Activated B cell treated with CpG ODN at 0.5 μM for 24 hours (primary cell): ENCODE measurements at regions not wholly inside any gene's neighbourhood (a gene's known extent, or its start where the extent isn't known, plus 50 kb on each side); places are given as distances from the start of the nearest gene placed in this dataset.

Experiments
- ATAC-seq: fragments of 200-7000 bp; cut with Tn5 transposase; one replicate; pipeline ENCODE4 v1.10.0; 2021; ENCODE audit warnings: low read depth, mild to moderate bottlenecking, moderate library complexity
- CTCF ChIA-PET: fragments of 350-600 bp; sonication (Branson Sonifier 250); formaldehyde crosslinking; loops from one replicate; lab custom pipeline; 2021; ENCODE audit warnings: antibody characterized with exemption; lab: Charles Lee
- POLR2A ChIA-PET: fragments of 350-600 bp; sonication (Branson Sonifier 250); formaldehyde crosslinking; loops from one replicate; lab custom pipeline; 2021; ENCODE audit warnings: antibody characterized with exemption; lab: Charles Lee
- DNase-seq: peaks from one replicate; pipeline ENCODE4 v3.0.0; 2022
- H3K27ac Mint-ChIP-seq: one replicate; pipeline ENCODE4 v1.8.0; 2020; ENCODE audit warnings: mixed read lengths
- H3K27me3 Mint-ChIP-seq: one replicate; pipeline ENCODE4 v1.8.0; 2021; ENCODE audit warnings: mixed read lengths
- H3K36me3 Mint-ChIP-seq: one replicate; pipeline ENCODE4 v1.8.0; 2021; ENCODE audit warnings: low read depth, mixed read lengths
- H3K4me1 Mint-ChIP-seq: one replicate; pipeline ENCODE4 v1.8.0; 2021; ENCODE audit warnings: mixed read lengths
- H3K4me3 Mint-ChIP-seq: one replicate; pipeline ENCODE4 v1.8.0; 2020; ENCODE audit warnings: mild to moderate bottlenecking, mixed read lengths
- H3K9me3 Mint-ChIP-seq: one replicate; pipeline ENCODE4 v1.8.0; 2020; ENCODE audit warnings: mixed read lengths
- intact Hi-C: fragments of 100-400 bp; cut with micrococcal nuclease; formaldehyde crosslinking; loops from one replicate; pipeline ENCODE4 v1.15.1; 2024
- TF ChIP-seq, protein P1 (sequence below): fragments of 200-600 bp; IDR thresholded peaks from one replicate; pipeline ENCODE4 v1.8.0; 2022; ENCODE audit warnings: antibody characterized with exemption, mild to moderate bottlenecking

DNA sequence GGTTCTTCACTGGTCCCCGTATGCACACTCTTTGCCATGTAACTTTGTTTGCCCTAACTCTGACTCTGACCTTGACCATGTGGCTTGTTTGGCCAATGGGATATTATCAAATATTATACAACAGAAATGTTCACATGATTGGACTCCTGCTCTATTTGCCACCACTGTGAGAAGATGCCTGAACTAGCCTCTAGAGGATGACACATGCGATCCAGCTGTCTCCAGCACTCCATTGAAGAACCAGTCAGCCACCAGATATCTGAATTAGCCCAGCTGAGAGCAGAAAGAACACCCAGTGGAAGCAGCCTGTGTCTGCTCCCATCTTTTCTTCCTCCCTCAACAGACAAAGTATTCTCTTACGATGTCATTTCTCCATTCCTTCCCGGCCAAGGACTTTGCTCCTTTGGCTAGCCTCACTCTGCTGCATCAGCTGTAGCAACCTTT is 412.1 kb downstream of the IRS1 start:
- H3K4me3 Mint-ChIP-seq: no peak overlapping the region
- ATAC-seq (no peak), DNase-seq (no peak)
- intact Hi-C loops: no loop called here
- no peaks in the 10 kb centered on the region for H3K9me3 Mint-ChIP-seq
- ChIA-PET CTCF (no interaction called here), POLR2A (no interaction called here)
- TF ChIP-seq, protein P1, sequence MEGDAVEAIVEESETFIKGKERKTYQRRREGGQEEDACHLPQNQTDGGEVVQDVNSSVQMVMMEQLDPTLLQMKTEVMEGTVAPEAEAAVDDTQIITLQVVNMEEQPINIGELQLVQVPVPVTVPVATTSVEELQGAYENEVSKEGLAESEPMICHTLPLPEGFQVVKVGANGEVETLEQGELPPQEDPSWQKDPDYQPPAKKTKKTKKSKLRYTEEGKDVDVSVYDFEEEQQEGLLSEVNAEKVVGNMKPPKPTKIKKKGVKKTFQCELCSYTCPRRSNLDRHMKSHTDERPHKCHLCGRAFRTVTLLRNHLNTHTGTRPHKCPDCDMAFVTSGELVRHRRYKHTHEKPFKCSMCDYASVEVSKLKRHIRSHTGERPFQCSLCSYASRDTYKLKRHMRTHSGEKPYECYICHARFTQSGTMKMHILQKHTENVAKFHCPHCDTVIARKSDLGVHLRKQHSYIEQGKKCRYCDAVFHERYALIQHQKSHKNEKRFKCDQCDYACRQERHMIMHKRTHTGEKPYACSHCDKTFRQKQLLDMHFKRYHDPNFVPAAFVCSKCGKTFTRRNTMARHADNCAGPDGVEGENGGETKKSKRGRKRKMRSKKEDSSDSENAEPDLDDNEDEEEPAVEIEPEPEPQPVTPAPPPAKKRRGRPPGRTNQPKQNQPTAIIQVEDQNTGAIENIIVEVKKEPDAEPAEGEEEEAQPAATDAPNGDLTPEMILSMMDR: no peak
- peaks cover 3% of the 10 kb centered on the region for H3K27me3 Mint-ChIP-seq
- H3K36me3 Mint-ChIP-seq: no peaks in the 10 kb centered on the region
- no peaks in the 10 kb centered on the region for H3K4me1 Mint-ChIP-seq
- no peak overlapping the region for H3K27ac Mint-ChIP-seq

DNA sequence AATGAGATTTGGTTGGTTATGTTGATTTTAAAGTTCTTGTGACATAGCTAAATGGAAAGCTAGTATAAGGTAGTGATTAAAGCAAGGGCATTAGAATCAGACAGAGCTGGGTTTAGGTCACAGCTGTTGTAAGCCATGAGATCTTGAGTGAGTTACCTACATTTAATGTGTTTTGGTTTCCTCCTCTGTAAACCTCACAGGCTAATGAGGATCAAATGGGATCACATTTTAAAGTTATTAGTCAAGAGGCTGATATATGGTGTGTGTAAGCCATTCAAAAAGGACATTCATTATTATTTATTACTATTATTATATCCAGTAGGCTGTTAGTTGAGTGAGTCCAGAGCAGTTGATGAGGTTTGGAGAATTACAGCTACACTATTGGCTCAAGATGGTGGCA is 416.2 kb downstream of the IRS1 start:
- H3K27me3 Mint-ChIP-seq: peaks cover 3% of the 10 kb centered on the region
- POLR2A ChIA-PET: no interaction called here
- TF ChIP-seq, protein P1: no peak
- H3K36me3 Mint-ChIP-seq: no peaks in the 10 kb centered on the region
- DNase-seq (no peak), ATAC-seq (no peak)
- intact Hi-C loops: no loop called here
- CTCF ChIA-PET: no interaction called here
- no peak overlapping the region for H3K27ac Mint-ChIP-seq
- H3K9me3 Mint-ChIP-seq: no peaks in the 10 kb centered on the region
- H3K4me3 Mint-ChIP-seq: no peak overlapping the region
- H3K4me1 Mint-ChIP-seq: no peaks in the 10 kb centered on the region

DNA sequence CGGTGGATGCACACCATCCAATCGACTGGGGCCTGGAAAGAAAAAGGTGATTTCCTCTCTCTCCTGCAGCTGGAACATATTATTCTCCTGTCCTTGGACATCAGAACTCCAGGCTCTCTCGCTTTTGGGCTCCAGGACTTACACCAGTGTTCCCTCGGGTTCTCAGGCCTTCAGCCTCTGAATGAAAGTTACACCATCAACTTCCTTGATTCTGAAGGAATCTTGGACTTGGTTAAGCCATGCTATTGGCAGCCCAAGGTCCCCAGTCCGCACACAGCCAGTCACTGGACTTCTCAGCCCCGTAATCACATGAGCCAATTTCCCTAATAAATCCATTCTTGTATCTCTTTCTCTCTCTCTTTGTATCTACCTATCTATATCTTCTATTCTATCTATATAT is 418.9 kb downstream of the IRS1 start:
- TF ChIP-seq, protein P1: no peak
- POLR2A ChIA-PET: no interaction called here
- Mint-ChIP-seq H3K36me3 (no peaks in the 10 kb centered on the region), H3K27me3 (peaks cover 3% of the 10 kb centered on the region), H3K9me3 (no peaks in the 10 kb centered on the region), H3K4me1 (no peaks in the 10 kb centered on the region), H3K4me3 (no peak overlapping the region), H3K27ac (no peak overlapping the region)
- ATAC-seq (no peak), DNase-seq (no peak)
- CTCF ChIA-PET: no interaction called here
- intact Hi-C loops: no loop called here

DNA sequence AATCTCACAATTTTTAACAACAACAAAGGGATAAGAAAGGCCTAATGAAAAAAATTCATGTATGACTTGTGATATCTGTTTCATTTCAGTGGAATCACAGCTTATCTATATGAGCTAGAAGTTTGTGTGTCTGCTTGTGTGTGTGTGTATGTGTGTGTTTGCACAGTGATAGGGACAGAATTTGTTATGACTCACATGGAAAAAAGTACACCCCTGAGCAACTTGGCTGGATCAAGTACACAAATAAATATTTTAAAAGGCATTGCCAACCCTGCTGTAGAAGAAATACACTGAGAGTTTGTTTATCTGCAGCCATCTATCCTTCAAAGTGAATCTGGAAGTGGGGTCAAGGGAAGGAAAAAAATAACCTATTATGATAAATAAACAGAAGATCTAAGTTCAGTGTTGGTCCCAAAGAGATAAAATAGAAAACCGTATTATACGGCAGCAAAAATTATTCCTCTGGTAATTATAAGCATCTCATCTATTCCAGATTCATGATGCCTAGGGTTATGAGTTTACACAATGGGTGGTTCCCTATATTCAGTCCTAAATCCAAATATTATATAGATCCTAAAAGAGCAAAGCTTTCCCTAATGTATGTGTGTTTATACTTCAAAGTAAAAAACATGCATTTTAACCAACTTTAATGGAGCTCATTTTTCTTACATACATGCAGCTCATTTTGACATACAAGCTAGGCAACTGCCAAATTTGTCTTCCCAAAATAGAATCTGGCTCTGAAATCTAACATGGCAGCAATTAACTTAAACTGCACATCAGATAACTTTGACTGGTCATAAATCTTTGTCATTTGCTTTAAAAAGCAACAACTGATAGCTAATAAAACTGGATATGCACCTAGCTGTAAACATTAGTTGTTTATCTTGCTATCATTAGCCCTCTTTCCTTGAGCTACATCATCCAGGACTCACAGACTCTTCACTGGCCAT is 420.6 kb downstream of the IRS1 start:
- no peak overlapping the region for H3K4me3 Mint-ChIP-seq
- intact Hi-C loops: no loop called here
- H3K36me3 Mint-ChIP-seq: no peaks in the 10 kb centered on the region
- peaks cover 3% of the 10 kb centered on the region for H3K27me3 Mint-ChIP-seq
- DNase-seq: no peak
- no peaks in the 10 kb centered on the region for H3K9me3 Mint-ChIP-seq
- ChIA-PET CTCF (no interaction called here), POLR2A (no interaction called here)
- TF ChIP-seq, protein P1: no peak
- no peak overlapping the region for H3K27ac Mint-ChIP-seq
- ATAC-seq: no peak
- H3K4me1 Mint-ChIP-seq: no peaks in the 10 kb centered on the region

DNA sequence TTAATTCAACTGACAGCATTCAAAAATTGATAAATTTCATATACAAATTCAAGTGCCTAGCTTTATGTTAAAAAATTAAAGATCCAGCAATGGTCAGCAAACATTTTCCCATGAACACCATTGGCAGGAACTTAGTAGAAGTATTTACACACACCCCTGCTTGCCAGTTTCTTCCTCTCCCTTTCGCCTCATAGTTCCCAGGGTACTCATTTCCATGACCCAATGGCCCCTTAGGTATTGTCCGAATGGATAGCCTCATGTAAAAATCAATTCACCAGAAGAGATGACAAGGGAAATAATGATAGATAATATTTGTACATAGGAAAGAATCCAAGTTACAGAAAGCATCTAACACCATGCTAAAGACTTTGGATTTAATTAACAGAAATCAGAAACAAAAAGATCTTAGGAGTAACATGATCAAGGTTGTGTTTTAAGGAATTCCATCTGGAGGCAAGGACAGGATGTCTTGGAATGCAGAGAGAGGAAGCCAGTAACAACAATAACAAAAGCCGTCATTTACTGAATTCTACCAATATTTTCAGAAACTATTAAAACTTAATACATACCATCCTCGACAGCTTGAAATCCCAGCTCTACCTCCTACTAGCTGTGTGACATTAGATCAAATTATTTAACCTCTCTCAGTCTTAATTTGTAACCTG is 423.0 kb downstream of the IRS1 start:
- Mint-ChIP-seq H3K9me3 (no peaks in the 10 kb centered on the region), H3K36me3 (no peaks in the 10 kb centered on the region), H3K27ac (no peak overlapping the region), H3K4me1 (no peaks in the 10 kb centered on the region), H3K4me3 (no peak overlapping the region), H3K27me3 (peaks cover 7% of the 10 kb centered on the region)
- ChIA-PET POLR2A (no interaction called here), CTCF (no interaction called here)
- ATAC-seq (no peak), DNase-seq (no peak)
- TF ChIP-seq, protein P1: no peak
- intact Hi-C loops: no loop called here
